HG03457 (cell line): ENCODE measurements at regions not wholly inside any gene's neighbourhood (a gene's known extent, or its start where the extent isn't known, plus 50 kb on each side); places are given as distances from the start of the nearest gene placed in this dataset.

Experiments used
- ATAC-seq: cut with Tn5 transposase; IDR thresholded peaks from one replicate; pipeline ENCODE4 v1.9.1; 2021; ENCODE audit warnings: moderate number of reproducible peaks; ENCODE audit not compliant: unreplicated experiment

DNA sequence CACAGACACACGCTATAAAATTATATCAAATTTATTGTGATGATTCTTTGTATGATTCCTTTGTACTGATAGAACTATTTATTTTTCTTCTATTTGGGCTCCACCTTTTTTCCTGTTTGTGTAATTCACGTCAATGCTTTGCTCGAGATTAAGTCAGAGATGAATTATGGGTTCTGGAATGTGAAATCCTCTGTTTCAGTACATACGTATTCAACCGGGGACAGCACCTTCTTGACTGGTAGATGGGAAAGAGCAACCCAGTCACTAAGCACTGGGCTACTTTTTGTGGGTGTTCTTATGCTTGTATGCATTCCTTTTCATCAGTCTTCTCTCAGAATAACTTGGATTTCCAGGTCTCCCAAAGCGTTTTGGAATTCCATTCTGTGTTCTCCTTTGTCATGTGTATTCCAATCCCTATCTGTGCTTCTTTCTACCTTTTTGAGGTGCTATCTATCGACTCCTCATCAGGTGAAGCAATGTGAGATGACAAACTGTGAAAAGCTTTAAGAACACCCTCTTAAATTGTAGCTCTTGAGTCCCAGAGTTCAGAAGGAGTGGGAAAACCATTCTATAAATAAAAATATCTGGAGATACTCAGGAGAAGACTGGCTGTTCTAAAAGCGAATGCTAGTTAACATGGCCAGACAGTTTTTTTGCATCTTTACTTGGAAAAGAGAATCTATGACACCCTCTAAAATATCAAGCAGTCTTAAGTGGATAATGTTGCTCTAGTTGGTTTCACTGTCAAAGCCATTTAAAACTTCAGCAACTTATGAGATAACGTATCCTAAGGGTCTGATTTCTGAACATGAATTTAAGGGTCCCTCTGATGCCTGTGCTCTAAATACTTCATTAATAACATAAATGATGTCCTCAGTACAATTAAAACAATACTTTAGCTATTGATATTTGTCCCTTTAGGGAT is 197.7 kb upstream of the PREP start:
- ATAC-seq: no peak

DNA sequence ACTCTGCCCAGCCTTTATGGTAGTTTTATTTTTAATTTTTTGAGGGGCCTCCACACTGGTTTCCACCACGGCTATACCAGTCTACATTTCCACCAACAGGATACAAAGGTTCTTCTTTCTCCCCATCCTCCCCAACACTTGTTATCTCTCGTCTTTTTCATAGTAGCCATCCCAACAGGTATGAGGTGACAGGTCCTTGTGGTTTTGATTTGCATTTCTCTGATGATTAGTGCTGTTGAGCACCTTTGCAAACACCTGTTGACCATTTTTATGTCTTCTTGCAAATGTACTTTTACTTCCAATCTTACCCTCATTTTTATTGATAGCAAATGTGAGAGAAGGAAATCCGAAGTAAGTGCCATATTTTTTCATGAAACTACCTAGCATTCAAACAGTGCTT is 195.4 kb upstream of the PREP start:
- ATAC-seq: no peak

GRCh38 chr6:105596284-105596755 is 193.4 kb upstream of the PREP start:
- no peak for ATAC-seq

- ATAC-seq: no peak
Observed at GRCh38 chr6:105595829-105596228, 192.9 kb upstream of the PREP start.

DNA sequence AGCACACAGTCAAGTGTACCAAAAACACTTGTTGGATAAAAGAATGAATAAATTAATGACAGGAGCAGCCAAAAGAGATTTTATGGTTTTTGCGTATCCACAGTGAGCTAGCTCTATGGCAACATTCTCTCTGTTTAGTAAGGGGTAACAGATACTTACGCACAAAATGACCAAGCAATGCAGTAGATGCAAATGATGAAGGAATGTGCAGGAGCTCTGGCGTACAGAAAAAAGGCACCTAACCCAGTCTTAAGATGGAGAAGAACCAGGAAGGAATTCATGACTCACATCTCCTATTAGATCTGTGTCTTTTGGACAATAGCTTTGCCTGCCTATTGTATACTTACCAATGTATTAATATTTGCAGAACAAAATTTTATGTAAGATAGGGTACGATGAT is 191.9 kb upstream of the PREP start:
- no peak for ATAC-seq

- no peak for ATAC-seq
Observed at GRCh38 chr6:105593805-105594671, 191.2 kb upstream of the PREP start.

DNA sequence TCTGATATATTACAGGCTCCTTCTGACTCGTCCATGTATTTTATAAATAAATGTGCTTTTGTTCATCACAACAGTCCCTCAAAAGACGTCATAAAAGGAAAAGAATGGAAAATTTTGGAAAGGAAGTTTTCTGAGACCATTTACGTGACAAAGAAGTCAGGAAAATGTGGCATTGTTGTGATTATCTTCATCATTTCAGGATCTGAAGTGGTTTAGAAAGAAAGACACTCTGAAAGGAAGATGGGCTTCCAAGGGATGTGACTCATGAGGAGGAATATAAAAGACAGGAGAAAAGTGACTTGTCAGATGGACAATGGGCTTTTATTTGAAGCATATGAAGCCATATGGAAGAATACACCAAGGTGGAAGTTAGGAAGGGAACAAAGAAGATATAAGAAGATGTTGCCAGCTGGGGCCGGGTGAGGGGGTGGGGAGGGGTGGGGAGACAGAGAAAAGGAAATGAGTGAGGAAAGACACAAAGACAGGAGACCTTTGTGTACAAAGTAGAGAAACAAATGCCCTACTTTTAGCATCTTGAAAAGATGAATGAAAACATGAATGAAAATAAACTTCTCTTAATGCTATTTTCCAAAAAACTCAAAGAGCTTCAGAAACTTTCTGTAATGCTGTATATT is 190.3 kb upstream of the PREP start:
- no peak for ATAC-seq

DNA sequence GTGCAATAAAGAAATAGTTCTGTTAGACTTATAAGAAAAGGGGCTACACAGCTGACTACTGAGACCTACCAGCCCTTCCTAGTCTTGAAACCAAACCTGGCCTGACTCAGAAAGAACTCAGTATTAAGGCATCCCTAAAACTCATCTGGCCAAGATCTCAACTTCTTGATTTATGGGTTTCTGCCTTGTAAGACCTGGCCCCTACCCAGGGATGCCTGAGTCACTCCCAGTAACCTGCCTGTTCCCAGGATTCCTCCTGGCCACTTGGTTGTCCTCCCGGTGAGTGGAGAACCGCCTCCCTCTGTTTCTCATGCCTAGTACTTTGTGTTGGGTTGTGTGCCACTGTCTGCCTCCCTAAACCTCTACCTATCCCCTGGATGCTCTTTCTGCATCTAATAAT is 189.4 kb upstream of the PREP start:
- ATAC-seq: no peak

- peak; percentile 89 for ATAC-seq
Observed at GRCh38 chr6:105591053-105591452, 188.2 kb upstream of the PREP start.

DNA sequence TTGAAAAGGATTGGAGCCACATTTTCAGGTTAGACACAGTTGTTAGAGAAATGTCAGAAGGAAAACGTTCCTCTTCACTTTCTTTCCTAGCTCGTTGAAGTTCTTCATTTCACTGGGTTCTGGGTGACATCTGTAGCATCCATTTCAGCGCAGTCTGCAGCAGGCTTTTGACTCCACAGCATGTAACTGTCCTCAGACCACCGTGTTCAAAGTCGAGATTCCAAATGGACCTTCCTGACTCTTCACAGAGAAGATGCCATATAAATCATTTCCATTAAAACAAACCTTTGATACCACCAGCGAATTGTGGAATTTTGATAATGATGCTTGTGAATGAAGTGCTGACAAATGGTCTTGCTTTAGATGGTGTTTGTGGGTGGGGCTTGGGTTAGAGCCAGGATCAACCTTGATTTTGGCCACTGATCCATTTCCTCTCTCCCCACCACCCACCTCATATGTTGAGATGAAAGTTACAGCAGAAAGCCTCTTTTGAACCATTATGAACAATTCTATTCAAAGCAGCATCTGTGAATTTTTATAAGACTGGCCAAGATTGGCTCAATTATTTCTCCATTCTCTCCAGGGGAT is 185.3 kb upstream of the PREP start:
- no peak for ATAC-seq

- no peak for ATAC-seq
Observed at GRCh38 chr6:105587349-105588122, 184.7 kb upstream of the PREP start.

- no peak for ATAC-seq
Observed at GRCh38 chr6:105578179-105578707, 175.4 kb upstream of the PREP start.

GRCh38 chr6:105573556-105573955 is 170.7 kb upstream of the PREP start:
- no peak for ATAC-seq

GRCh38 chr6:105573138-105573537 is 170.3 kb upstream of the PREP start:
- no peak for ATAC-seq

- no peak for ATAC-seq
Observed at GRCh38 chr6:105570416-105570815, 167.5 kb upstream of the PREP start.

DNA sequence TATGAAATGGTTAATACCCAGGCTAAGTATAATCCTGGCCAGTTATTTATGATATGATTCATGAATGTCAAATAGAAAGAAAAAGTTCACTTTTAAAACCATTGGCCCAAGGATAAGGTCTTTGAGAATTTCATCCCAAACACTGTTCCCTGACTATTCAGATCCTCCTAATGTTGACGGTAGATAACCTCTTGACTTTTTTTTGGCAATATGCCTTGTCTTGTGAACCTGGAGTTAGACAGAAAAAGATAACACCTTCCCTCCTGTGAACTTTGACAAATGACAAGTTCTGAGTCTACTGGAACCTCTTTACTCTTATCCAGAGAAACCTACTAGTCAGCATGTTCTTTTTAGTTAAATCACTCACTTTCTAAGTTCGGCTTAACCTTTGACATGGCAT is 166.8 kb upstream of the PREP start:
- no peak for ATAC-seq

DNA sequence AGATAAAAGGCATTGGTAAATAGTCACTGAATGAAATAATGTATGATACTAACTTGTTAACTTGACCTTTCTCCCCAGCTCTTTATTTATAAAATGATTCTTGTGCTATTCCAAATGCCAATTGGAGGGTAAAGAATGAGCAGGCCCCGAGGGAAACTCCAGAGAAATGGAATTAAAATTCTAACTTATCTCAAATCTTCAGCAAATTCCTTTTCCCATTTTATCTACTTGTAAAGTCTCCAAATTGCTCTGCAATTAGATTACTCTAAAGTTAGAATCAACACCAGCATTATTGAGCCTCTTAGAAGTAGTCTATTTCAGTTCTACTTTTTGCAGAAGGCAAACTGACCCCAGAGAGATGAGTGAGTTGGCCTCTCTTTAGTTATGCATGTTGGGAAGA is 165.9 kb upstream of the PREP start:
- no peak for ATAC-seq

GRCh38 chr6:105568142-105568541 is 165.3 kb upstream of the PREP start:
- ATAC-seq: no peak

GRCh38 chr6:105567140-105567539 is 164.3 kb upstream of the PREP start:
- ATAC-seq: no peak

DNA sequence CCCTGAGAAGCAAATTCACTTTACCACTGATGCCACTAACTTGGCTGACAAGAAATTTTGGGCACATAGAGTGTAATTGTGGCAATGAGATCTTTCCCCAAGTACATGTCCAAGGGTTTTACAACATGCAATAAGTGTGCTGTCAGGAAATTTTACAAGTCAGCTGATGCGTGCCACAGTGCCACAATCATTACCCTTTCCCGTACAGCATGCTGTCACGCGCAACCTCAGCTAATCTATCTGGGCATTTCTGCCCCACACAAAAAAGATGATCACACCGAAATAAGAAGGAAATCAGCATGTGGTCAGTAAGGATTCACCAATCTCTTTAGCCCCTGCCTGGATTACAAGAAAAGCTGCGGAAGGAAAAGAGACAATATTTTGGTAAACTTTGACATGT is 163.6 kb upstream of the PREP start:
- no peak for ATAC-seq
